K562 (cell line): ENCODE measurements at regions not wholly inside any gene's neighbourhood (a gene's known extent, or its start where the extent isn't known, plus 50 kb on each side); places are given as distances from the start of the nearest gene placed in this dataset.

Experiments used
- ATAC-seq: fragments of 200-7000 bp; cut with Tn5 transposase; 3 replicates; pipeline ENCODE4 v1.9.1; 2020; ENCODE audit warnings: moderate library complexity
- BruUV-seq: library from RNA; stranded (reverse); fragments of 400-500 nt; replicated peaks from 2 replicates; lab custom pipeline; 2021; lab: Mats Ljungman, UMichigan
- CTCF ChIA-PET: fragments of 300-600 bp; formaldehyde crosslinking; extraction: SDS; loops from one replicate; lab custom pipeline; 2021; ENCODE audit warnings: low intra/inter-chr PET ratio; lab: Yijun Ruan, JAX
- POLR2A ChIA-PET: fragments of 300-600, 350-650 bp; sonication (Branson Sonifier 250); formaldehyde crosslinking; extraction: SDS; loops from one replicate; lab custom pipeline; 2021; ENCODE audit warnings: antibody characterized with exemption, inconsistent platforms; lab: Yijun Ruan, JAX
- DNase-seq, 4 experiments: peaks; one replicate each; pipeline versions ENCODE4 v3.0.0 to v3.0.0-alpha.2; 2011 to 2018; ENCODE audit warnings: low spot score in 3 of 4, mixed read lengths in 3 of 4; ENCODE audit errors: extremely low read depth in 1 of 4
- FAIRE-seq: peaks from 2 replicates; lab custom pipeline; 2011; peaks lifted over from hg19 to GRCh38; lab: Jason Lieb, UNC
- H2AFZ ChIP-seq: 2 replicates; pipeline ENCODE4 v1.6.0; 2011; ENCODE audit warnings: low read depth, low read length, control low read depth, inconsistent platforms
- H3K27ac ChIP-seq: fragments of 200-600 bp; 3 replicates; pipeline ENCODE4 v1.8.0; 2011; ENCODE audit warnings: low read depth, mild to moderate bottlenecking, control low read depth, inconsistent platforms, low read length, moderate library complexity, mixed read lengths; ENCODE audit errors: extremely low read depth
- H3K27me3 ChIP-seq, 2 experiments: fragments of 300-600 bp in 1 of 2; 2 replicates in 1 of 2; 3 replicates in 1 of 2; pipeline versions ENCODE4 v1.6.0 to v1.8.0; 2011; ENCODE audit warnings: inconsistent platforms in 2 of 2, low read length in 2 of 2, mild to moderate bottlenecking in 1 of 2, mixed read lengths in 1 of 2, moderate library complexity in 1 of 2; ENCODE audit not compliant: control insufficient read depth in 2 of 2, insufficient read depth in 2 of 2
- H3K36me3 ChIP-seq: fragments of 300-600 bp; 3 replicates; pipeline ENCODE4 v1.8.0; 2011; ENCODE audit warnings: mild to moderate bottlenecking, low read length, inconsistent platforms; ENCODE audit not compliant: control insufficient read depth, insufficient read depth
- H3K4me1 ChIP-seq, 2 experiments: fragments of 200-600 bp in 1 of 2; replicated peaks in 1 of 2; 2 replicates in 1 of 2; 3 replicates in 1 of 2; pipeline versions ENCODE4 v1.5.1 to v1.8.0; 2011; ENCODE audit warnings: inconsistent platforms in 2 of 2, low read length in 2 of 2, mild to moderate bottlenecking in 1 of 2, mixed read lengths in 1 of 2, moderate library complexity in 1 of 2; ENCODE audit not compliant: control insufficient read depth in 2 of 2, insufficient read depth in 2 of 2
- H3K4me2 ChIP-seq: 2 replicates; pipeline ENCODE4 v1.6.1; 2011; ENCODE audit warnings: low read length, control low read depth, inconsistent platforms, mixed read lengths; ENCODE audit not compliant: insufficient read depth
- H3K4me3 ChIP-seq: fragments of 200-600 bp; sonication (generic), shearing (Covaris generic); 2 replicates; pipeline ENCODE4 v1.5.1; 2016; ENCODE audit warnings: control low read depth, inconsistent platforms
- H3K79me2 ChIP-seq: fragments of 200-600 bp; 3 replicates; pipeline ENCODE4 v1.8.0; 2011; ENCODE audit warnings: low read length, inconsistent platforms; ENCODE audit not compliant: control insufficient read depth, insufficient read depth
- H3K9ac ChIP-seq, 2 experiments: 2 replicates each; pipeline versions ENCODE4 v1.6.0 to v1.6.1; 2011; ENCODE audit warnings: low read depth in 2 of 2, low read length in 2 of 2, control low read depth in 1 of 2, inconsistent platforms in 1 of 2, mild to moderate bottlenecking in 1 of 2, mixed read lengths in 1 of 2; ENCODE audit not compliant: insufficient read depth in 1 of 2
- H3K9me1 ChIP-seq: one replicate; pipeline ENCODE4 v1.6.0; 2011; ENCODE audit warnings: inconsistent platforms, mild to moderate bottlenecking, low read length, moderate library complexity; ENCODE audit not compliant: control insufficient read depth, insufficient read depth
- H3K9me3 ChIP-seq: replicated peaks from 2 replicates; pipeline ENCODE4 v1.5.1; 2011; ENCODE audit warnings: low read depth, low read length, inconsistent platforms; ENCODE audit not compliant: control insufficient read depth, insufficient read depth
- H4K20me1 ChIP-seq: replicated peaks from 2 replicates; pipeline ENCODE4 v1.6.1; 2011; ENCODE audit warnings: low read length, inconsistent platforms, mixed read lengths; ENCODE audit not compliant: control insufficient read depth, insufficient read depth
- GABPB1 ChIP-seq: sonication (generic); formaldehyde crosslinking; IDR thresholded peaks from 2 replicates; pipeline ENCODE4 v1.8.0; 2022; ENCODE audit warnings: mild to moderate bottlenecking, missing genetic modification reagents
- ZBTB8A ChIP-seq: fragments of 450-650 bp; IDR thresholded peaks from 2 replicates; pipeline ENCODE4 v1.6.1; 2018; ENCODE audit warnings: mild to moderate bottlenecking, moderate library complexity; ENCODE audit not compliant: partially characterized antibody
- ZNF174 ChIP-seq: fragments of 250-450 bp; sonication (Bioruptor Pico); IDR thresholded peaks from 2 replicates; pipeline ENCODE4 v1.4.0; 2020; ENCODE audit warnings: mild to moderate bottlenecking
- ZNF3 ChIP-seq: fragments of 250-450 bp; sonication (Bioruptor Pico); IDR thresholded peaks from 2 replicates; pipeline ENCODE4 v1.5.0; 2021; ENCODE audit warnings: mild to moderate bottlenecking, moderate library complexity
- ZNF592 ChIP-seq: fragments of 450-650 bp; IDR thresholded peaks from 2 replicates; pipeline ENCODE4 v1.6.1; 2017; ENCODE audit warnings: antibody characterized with exemption, mild to moderate bottlenecking
- WGBS: fragments of 100-300 bp; shearing (Covaris generic); methylation state at CpG from one replicate; pipeline ENCODE4 v1.1.6; 2016; ENCODE audit warnings: low coverage, mixed read lengths; ENCODE audit not compliant: insufficient coverage; ENCODE audit errors: missing lambda C conversion rate; 5-methylcytosine and 5-hydroxymethylcytosine counted together
- in situ Hi-C: fragments of 300-500 bp; cut with MboI; formaldehyde crosslinking; loops from 4 replicates; pipeline ENCODE4 v1.15.0; 2018; ENCODE audit warnings: inconsistent platforms, mixed read lengths
- intact Hi-C: fragments of 100-400 bp; cut with micrococcal nuclease; formaldehyde crosslinking; loops from 2 replicates; pipeline ENCODE4 v1.14.2; 2022
- TF ChIP-seq, protein P1 (sequence below), 2 experiments: fragments of 450-650 bp in 1 of 2; sonication (generic) in 1 of 2; formaldehyde crosslinking; conservative IDR thresholded peaks; 2 replicates each; pipeline versions ENCODE4 v1.4.0 to v1.8.1; 2020 to 2022; ENCODE audit warnings: mild to moderate bottlenecking in 1 of 2, missing genetic modification reagents in 1 of 2

DNA sequence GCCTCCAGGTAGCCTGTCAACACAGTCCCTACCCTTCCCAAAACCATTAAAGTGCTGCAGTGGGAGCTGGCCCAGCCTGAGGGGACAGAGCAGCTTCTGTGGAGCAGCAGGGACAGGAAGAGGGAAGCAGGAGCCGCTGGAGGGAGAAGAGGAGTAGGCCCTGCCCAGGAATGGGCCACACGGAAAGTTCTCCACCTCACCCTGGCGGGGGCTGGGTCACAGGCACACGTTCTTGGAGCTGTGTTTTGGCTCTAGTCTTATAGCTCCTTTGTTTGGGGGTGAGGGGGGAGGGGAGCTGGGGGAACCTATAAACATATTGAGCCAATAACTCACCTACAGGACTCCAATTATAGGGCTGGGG lies 508.6 kb downstream of the SHQ1 start:
- Histone ChIP-seq H3K4me1 (peaks cover 41 to 45% of the 10 kb centered on the region in 2 experiments), H3K9me1 (peaks cover 2% of the 10 kb centered on the region), H3K4me2 (peak overlapping the region; percentile 16; the same call in 1 of the 2 replicates), H3K9me3 (no peaks in the 10 kb centered on the region; the same call in 1 of the 2 replicates), H4K20me1 (no peaks in the 10 kb centered on the region), H3K27ac (peak overlapping the region; percentile 73; the same call in 2 of the 3 replicates), H3K4me3 (no peak overlapping the region), H2AFZ (0 out of 2 replicates have a peak overlapping the region, but pooled peaks have one; percentile 72), H3K9ac (peak overlapping the region; percentile 38 to 76; a peak in 2 of 4 replicates), H3K79me2 (no peaks in the 10 kb centered on the region), H3K27me3 (no peaks in the 10 kb centered on the region), H3K36me3 (no peaks in the 10 kb centered on the region)
- ChIA-PET POLR2A (interaction anchor here (0.7 to 0.8 kb wide), 2 partner anchors 17 to 37 kb away, joined by 3 to 4 read pairs; no protein-coding TSS in a partner anchor), CTCF (no interaction called here)
- ATAC-seq (no peak), DNase-seq (no peak), FAIRE-seq (no peak)
- 38% methylated on average over 3 of the region's 4 CpGs for WGBS
- in situ Hi-C loops (no loop called here), intact Hi-C loops (loop anchor here (1.0 to 5.0 kb wide), 2 partner anchors 67 to 105 kb away; no protein-coding TSS in a partner anchor)
- no TSS peak for BruUV-seq
- TF ChIP-seq ZNF592 (0 out of 2 replicates have a peak, but pooled peaks have one; percentile 9), ZNF174 (no peak), ZBTB8A (no peak), GABPB1 (peak; percentile 49; the same call in 1 of the 2 replicates), ZNF3 (CRISPR knock-in tag) (no peak)
- TF ChIP-seq, protein P1, sequence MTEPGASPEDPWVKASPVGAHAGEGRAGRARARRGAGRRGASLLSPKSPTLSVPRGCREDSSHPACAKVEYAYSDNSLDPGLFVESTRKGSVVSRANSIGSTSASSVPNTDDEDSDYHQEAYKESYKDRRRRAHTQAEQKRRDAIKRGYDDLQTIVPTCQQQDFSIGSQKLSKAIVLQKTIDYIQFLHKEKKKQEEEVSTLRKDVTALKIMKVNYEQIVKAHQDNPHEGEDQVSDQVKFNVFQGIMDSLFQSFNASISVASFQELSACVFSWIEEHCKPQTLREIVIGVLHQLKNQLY (CRISPR knock-in tag; conservative IDR thresholded peaks at IDR 0.05) = no peak
